ENCODE measurements at regions not wholly inside any gene's neighbourhood (a gene's known extent, or its start where the extent isn't known, plus 50 kb on each side); places are given as distances from the start of the nearest gene placed in this dataset.

DNA sequence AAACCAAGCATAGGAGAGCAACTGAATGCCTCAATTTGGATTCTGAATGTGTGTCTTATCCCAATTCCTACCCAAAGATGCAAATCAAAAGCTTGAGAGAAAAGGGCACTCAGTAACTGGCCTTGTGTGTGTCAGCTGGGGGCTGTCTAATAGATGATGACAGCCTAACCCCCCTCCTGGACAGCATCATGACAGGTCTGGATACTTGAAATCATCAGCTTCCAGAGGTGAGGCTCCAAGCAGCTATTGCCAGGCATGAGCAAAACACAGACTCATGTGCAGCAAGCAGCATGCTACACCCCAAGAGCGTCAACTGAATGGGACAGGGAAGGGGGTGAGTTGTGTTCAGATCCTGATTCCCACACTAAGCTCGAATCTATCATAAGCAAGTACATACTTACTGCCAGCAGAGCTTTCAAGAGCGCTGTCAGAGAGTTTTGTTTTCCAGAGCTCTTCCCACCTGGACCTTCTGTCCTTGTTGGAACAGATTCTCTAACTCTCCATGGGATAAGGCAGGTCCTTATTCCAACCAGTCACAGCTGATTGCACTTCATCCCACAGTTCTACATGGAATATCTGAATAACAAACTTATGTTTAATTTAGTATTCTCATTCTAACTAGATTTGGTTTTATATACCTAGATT lies 467.5 kb downstream of the DTWD2 start:
- Histone ChIP-seq H4K20me1 (replicated peaks; ENCODE audit: control insufficient read depth, extremely low read depth, insufficient read depth, low read length) (no peaks in the 10 kb centered on the region), H3K4me1 (ENCODE audit: control insufficient read depth, extremely low read depth, insufficient read depth, low read length) (no peaks in the 10 kb centered on the region), H3K79me2 (ENCODE audit: control insufficient read depth, insufficient read depth, low read length) (no peaks in the 10 kb centered on the region), H3K4me2 (ENCODE audit: insufficient read depth, low read length) (no peak overlapping the region), H3K36me3 (ENCODE audit: control insufficient read depth in 2 of 2, extremely low read depth in 1 of 2, insufficient read depth in 2 of 2, low read length in 2 of 2) (no peaks in the 10 kb centered on the region), H3K9ac (replicated peaks; ENCODE audit: extremely low read depth, insufficient read depth, low read length) (no peak overlapping the region), H3K4me3 (replicated peaks in 1 of 3; ENCODE audit: insufficient read depth in 1 of 3, low read depth in 1 of 3, low read length in 3 of 3) (no peak overlapping the region), H3K27me3 (ENCODE audit: control insufficient read depth in 2 of 2, insufficient read depth in 2 of 2, low read length in 2 of 2) (no peaks in the 10 kb centered on the region), H2AFZ (ENCODE audit: low read depth, low read length) (no peak overlapping the region), H3K9me1 (replicated peaks; ENCODE audit: control insufficient read depth, extremely low read depth, insufficient read depth, low read length) (no peaks in the 10 kb centered on the region), H3K9me3 (replicated peaks; ENCODE audit: control insufficient read depth, insufficient read depth, low read length) (peaks cover 2% of the 10 kb centered on the region), H3K27ac (ENCODE audit: insufficient read depth, low read depth, low read length) (no peak overlapping the region)
- DNase-seq (ENCODE audit: low read depth, low spot score) (no peak), FAIRE-seq (no peak)
- no TSS peak for BruUV-seq (replicated peaks)
- intact Hi-C loops (cut with micrococcal nuclease) (no loop called here), dilution Hi-C loops (cut with MboI; ENCODE audit: extremely low pct_ligation_motif_present, low sequenced_read_pairs) (no loop called here)
- CTCF ChIA-PET = no interaction called here
- TF ChIP-seq EZH2 (IDR thresholded peaks at IDR 0.05; ENCODE audit: borderline replicate concordance, low read depth, low read length, severe bottlenecking) = no peak
- TF ChIP-seq, protein P1, sequence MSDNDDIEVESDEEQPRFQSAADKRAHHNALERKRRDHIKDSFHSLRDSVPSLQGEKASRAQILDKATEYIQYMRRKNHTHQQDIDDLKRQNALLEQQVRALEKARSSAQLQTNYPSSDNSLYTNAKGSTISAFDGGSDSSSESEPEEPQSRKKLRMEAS (IDR thresholded peaks at IDR 0.05; ENCODE audit: insufficient read depth, insufficient read length) = no peak
- TF ChIP-seq POLR2A (IDR thresholded peaks at IDR 0.05; ENCODE audit: low read depth, low read length) = no peak
- no peak for TF ChIP-seq JUN (IDR thresholded peaks at IDR 0.05; ENCODE audit: borderline replicate concordance, insufficient read depth, insufficient read length, low read depth)
- TF ChIP-seq, protein P2, sequence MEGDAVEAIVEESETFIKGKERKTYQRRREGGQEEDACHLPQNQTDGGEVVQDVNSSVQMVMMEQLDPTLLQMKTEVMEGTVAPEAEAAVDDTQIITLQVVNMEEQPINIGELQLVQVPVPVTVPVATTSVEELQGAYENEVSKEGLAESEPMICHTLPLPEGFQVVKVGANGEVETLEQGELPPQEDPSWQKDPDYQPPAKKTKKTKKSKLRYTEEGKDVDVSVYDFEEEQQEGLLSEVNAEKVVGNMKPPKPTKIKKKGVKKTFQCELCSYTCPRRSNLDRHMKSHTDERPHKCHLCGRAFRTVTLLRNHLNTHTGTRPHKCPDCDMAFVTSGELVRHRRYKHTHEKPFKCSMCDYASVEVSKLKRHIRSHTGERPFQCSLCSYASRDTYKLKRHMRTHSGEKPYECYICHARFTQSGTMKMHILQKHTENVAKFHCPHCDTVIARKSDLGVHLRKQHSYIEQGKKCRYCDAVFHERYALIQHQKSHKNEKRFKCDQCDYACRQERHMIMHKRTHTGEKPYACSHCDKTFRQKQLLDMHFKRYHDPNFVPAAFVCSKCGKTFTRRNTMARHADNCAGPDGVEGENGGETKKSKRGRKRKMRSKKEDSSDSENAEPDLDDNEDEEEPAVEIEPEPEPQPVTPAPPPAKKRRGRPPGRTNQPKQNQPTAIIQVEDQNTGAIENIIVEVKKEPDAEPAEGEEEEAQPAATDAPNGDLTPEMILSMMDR (IDR thresholded peaks at IDR 0.05; ENCODE audit: extremely low read depth in 1 of 2, insufficient read depth in 1 of 2, low read depth in 1 of 2, low read length in 2 of 2) = no peak
- no peak for TF ChIP-seq MYC (IDR thresholded peaks at IDR 0.05; ENCODE audit: low read depth, low read length)
- TF ChIP-seq POLR2AphosphoS5 (IDR thresholded peaks at IDR 0.05; ENCODE audit: insufficient read depth, low read depth, low read length) = no peak
- no peak for TF ChIP-seq GATA2 (IDR thresholded peaks at IDR 0.05; ENCODE audit: insufficient read depth, insufficient read length, low read depth, low read length)
- POLR2A ChIA-PET = no interaction called here
